Right lobe of liver (tissue), 6 donors: ENCODE measurements at regions not wholly inside any gene's neighbourhood (a gene's known extent, or its start where the extent isn't known, plus 50 kb on each side); places are given as distances from the start of the nearest gene placed in this dataset.

Experiments used
- ATAC-seq, 4 donors: fragments of 200-7000 bp; cut with Tn5 transposase; one replicate each; pipeline ENCODE4 v1.9.1; 2020; ENCODE audit warnings: mild to moderate bottlenecking in 4 of 4, moderate library complexity in 4 of 4
- DNase-seq, 3 donors: peaks; one replicate each; pipeline ENCODE4 v3.0.0-alpha.2; 2020
- H3K27ac ChIP-seq, 3 donors: fragments of 200-600 bp; one replicate each; pipeline ENCODE4 v1.8.0; 2022
- H3K27me3 ChIP-seq, 2 donors: fragments of 200-600 bp; one replicate each; pipeline ENCODE4 v1.8.0; 2022
- H3K36me3 ChIP-seq, 4 donors: fragments of 200-600 bp; sonication (generic) in 1 of 4; one replicate each; pipeline versions ENCODE4 v1.5.1 to v1.8.0; 2017 to 2022; ENCODE audit warnings: control low read depth in 1 of 4
- H3K4me1 ChIP-seq, 4 donors: fragments of 200-600 bp; sonication (generic) in 1 of 4; one replicate each; pipeline versions ENCODE4 v1.5.1 to v1.8.0; 2017 to 2022; ENCODE audit warnings: control low read depth in 1 of 4
- H3K4me3 ChIP-seq, 3 donors: fragments of 200-600 bp; one replicate each; pipeline ENCODE4 v1.8.0; 2022
- H3K9me3 ChIP-seq, 4 donors: fragments of 200-600 bp; sonication (generic) in 1 of 4; one replicate each; pipeline versions ENCODE4 v1.5.1 to v1.8.0; 2017 to 2022; ENCODE audit warnings: control low read depth in 1 of 4
- POLR2A ChIP-seq: fragments of 450-650 bp; IDR thresholded peaks from one replicate; pipeline ENCODE4 v1.6.1; 2017; ENCODE audit warnings: antibody characterized with exemption, mild to moderate bottlenecking
- WGBS: methylation state at CpG from one replicate; pipeline ENCODE4 v1.1.6; 2018; ENCODE audit warnings: low coverage, low lambda C conversion rate; ENCODE audit not compliant: insufficient coverage; ENCODE audit errors: missing lambda C conversion rate; 5-methylcytosine and 5-hydroxymethylcytosine counted together
- intact Hi-C, 2 donors: fragments of 100-400 bp; cut with DNase I; formaldehyde crosslinking; loops; one replicate each; pipeline versions ENCODE4 v1.11.2 to v1.14.1; 2022
- TF ChIP-seq, protein P1 (sequence below), 4 donors: fragments of 200-600 bp in 3 of 4; fragments of 450-650 bp in 1 of 4; IDR thresholded peaks; one replicate each; pipeline versions ENCODE4 v1.5.1 to v1.8.0; 2016 to 2022; ENCODE audit warnings: antibody characterized with exemption in 4 of 4, mild to moderate bottlenecking in 2 of 4
- donor health status: DM: no; HTN: yes; CAD: no.
- donor health status: DM: no; HTN: no; CAD: no.
- donor health status: DM: no; HTN: no; CAD: no.
- donor health status: DM: no; HTN: yes; CAD: no.
- donor health status: DM: no; HTN: yes; CAD: no.

DNA sequence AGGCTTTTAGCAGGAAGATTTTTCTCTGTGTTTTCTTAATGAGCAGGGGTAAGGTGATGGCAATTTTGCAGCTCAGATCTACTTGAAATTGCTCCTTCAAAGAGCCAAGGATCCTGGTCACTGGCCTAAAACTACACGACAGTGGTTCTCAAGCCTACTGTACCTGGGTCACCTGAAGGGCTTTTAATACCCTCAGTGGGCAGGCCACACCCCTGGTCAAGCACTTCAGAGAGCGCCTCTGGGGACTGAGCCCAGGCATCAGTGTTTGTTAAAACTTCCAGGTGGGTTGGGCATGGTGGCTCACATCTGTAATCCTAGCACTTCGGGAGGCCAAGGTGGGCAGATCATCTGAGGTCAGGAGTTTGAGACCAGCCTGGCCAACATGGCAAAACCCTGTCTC lies 158.4 kb downstream of the FAM43A start:
- ATAC-seq = no peak
- TF ChIP-seq, protein P1, sequence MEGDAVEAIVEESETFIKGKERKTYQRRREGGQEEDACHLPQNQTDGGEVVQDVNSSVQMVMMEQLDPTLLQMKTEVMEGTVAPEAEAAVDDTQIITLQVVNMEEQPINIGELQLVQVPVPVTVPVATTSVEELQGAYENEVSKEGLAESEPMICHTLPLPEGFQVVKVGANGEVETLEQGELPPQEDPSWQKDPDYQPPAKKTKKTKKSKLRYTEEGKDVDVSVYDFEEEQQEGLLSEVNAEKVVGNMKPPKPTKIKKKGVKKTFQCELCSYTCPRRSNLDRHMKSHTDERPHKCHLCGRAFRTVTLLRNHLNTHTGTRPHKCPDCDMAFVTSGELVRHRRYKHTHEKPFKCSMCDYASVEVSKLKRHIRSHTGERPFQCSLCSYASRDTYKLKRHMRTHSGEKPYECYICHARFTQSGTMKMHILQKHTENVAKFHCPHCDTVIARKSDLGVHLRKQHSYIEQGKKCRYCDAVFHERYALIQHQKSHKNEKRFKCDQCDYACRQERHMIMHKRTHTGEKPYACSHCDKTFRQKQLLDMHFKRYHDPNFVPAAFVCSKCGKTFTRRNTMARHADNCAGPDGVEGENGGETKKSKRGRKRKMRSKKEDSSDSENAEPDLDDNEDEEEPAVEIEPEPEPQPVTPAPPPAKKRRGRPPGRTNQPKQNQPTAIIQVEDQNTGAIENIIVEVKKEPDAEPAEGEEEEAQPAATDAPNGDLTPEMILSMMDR (IDR thresholded peaks at IDR 0.05) = no peak
- no peak for TF ChIP-seq POLR2A
- Histone ChIP-seq H3K4me1 (no peaks in the 10 kb centered on the region), H3K9me3 (no peaks in the 10 kb centered on the region), H3K36me3 (no peaks in the 10 kb centered on the region), H3K27ac (no peak overlapping the region), H3K4me3 (no peak overlapping the region), H3K27me3 (no peaks in the 10 kb centered on the region)
- no peak for DNase-seq
- intact Hi-C loops = no loop called here
- WGBS = 83% methylated on average over 3 of the region's 3 CpGs

DNA sequence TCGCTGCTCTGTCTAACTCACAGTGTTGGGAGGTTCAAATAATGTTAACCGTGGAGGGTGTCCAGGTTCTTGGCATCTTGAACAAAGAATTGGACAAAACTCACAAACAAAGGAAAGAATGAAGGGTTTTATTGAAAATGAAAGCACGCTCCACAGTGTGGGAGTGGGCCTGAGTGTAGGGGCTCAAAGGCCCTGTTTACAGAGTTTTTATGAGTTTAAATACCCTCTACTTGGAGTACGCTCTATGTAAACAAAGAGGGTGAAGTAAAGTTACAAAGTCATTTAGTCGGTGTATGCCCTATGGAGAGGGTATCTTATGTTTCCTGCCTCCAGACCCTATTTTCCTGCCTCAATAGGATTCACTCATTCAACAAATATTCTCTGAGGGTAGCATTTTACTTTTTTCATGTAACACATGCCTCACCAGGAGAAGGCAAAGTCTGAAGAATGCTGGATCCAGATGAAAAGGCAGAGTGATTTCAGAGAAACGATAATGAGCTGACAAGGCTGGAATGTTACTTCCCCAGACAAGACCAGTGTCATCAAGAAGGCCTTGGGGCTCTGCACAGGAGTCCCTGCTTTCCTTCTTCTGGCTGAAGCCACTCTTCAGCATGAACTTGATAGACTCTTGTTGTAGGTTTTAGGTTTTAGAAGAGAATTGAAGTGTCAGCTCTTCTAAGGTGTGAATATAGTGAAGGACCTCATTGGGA lies 163.6 kb downstream of the FAM43A start:
- H3K27ac ChIP-seq = no peak overlapping the region
- no peak overlapping the region for H3K4me3 ChIP-seq
- no peaks in the 10 kb centered on the region for H3K27me3 ChIP-seq
- DNase-seq (no peak), ATAC-seq (no peak)
- H3K4me1 ChIP-seq = peaks cover 0 to 15% (median 5%) of the 10 kb centered on the region in 4 donors
- intact Hi-C loops = no loop called here
- TF ChIP-seq, protein P1 (IDR thresholded peaks at IDR 0.05) = no peak
- TF ChIP-seq POLR2A = no peak
- no peaks in the 10 kb centered on the region for H3K9me3 ChIP-seq
- no peaks in the 10 kb centered on the region for H3K36me3 ChIP-seq
- WGBS = 55% methylated on average over 6 of the region's 6 CpGs

DNA sequence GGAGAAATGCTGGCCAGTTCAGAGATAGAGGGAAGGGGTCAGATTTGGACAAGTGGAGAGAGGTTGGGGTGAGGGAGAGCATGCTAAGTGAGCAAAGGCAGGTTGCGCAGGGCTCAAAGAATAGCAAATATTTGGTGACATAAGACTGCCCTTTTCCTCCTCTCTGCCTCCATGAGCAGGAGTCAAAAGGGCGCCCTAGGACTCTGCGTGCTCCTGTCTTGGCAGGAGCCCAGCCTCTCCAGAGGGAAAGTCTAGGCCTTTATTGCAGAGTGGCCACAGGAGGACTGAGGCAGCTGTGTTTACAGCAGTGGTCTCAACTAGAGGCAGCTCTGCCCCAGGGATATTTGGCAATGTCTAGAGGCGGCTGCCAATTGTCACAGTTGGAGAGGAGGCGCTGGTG lies 165.6 kb downstream of the FAM43A start:
- H3K9me3 ChIP-seq = no peaks in the 10 kb centered on the region
- H3K27ac ChIP-seq = peak overlapping the region in 1 of 3 donors; percentile 18
- 47% methylated on average over 2 of the region's 5 CpGs for WGBS
- no peak overlapping the region for H3K4me3 ChIP-seq
- intact Hi-C loops = no loop called here
- DNase-seq (peak; percentile 66 to 87 (median 86)), ATAC-seq (peak; percentile 87 to 92 (median 88))
- peaks cover 0 to 27% (median 8%) of the 10 kb centered on the region in 4 donors for H3K4me1 ChIP-seq
- no peak for TF ChIP-seq POLR2A
- TF ChIP-seq, protein P1 (IDR thresholded peaks at IDR 0.05) = no peak
- H3K27me3 ChIP-seq = no peaks in the 10 kb centered on the region
- no peaks in the 10 kb centered on the region for H3K36me3 ChIP-seq

DNA sequence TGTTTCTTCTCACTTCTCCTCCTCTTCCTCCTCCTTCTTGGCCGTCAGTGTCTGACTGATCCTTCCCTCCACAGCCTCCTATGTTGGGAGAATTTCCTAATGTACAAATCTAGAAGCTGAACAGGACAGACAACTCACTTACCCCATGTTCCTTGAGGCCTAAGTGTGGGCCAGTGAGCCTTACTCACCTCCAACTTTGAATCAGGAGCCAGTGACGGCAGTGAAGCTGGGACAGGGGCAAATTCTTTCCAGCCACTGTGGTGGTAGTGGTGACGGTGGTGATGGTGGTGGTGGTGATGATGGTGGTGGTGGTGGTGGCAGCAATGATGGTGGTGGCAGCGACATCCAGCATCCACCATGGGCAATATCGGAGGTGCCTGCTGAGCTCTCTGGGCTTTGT lies 166.3 kb downstream of the FAM43A start:
- Histone ChIP-seq H3K27ac (no peak overlapping the region), H3K4me3 (no peak overlapping the region), H3K36me3 (no peaks in the 10 kb centered on the region), H3K9me3 (no peaks in the 10 kb centered on the region), H3K27me3 (no peaks in the 10 kb centered on the region), H3K4me1 (peaks cover 0 to 27% (median 8%) of the 10 kb centered on the region in 4 donors)
- DNase-seq (no peak), ATAC-seq (no peak)
- intact Hi-C loops = no loop called here
- TF ChIP-seq, protein P1 (IDR thresholded peaks at IDR 0.05) = no peak
- TF ChIP-seq POLR2A = no peak
- 91% methylated on average over 3 of the region's 5 CpGs for WGBS
